ENCODE measurements at regions not wholly inside any gene's neighbourhood (a gene's known extent, or its start where the extent isn't known, plus 50 kb on each side); places are given as distances from the start of the nearest gene placed in this dataset.

GRCh38 chr14:29054119-29054518, 287.5 kb downstream of the FOXG1 start:
- no peaks in the 10 kb centered on the region for H3K36me3 Mint-ChIP-seq (ENCODE audit: insufficient read depth, unreplicated experiment)
- no peak overlapping the region for H3K4me3 Mint-ChIP-seq (ENCODE audit: unreplicated experiment)
- no peak for DNase-seq (ENCODE audit: unreplicated experiment)
- no peak for TF ChIP-seq CTCF (IDR thresholded peaks at IDR 0.05; ENCODE audit: unreplicated experiment)
- intact Hi-C loops (cut with micrococcal nuclease): no loop called here
- no peaks in the 10 kb centered on the region for H3K4me1 Mint-ChIP-seq (ENCODE audit: insufficient read depth, unreplicated experiment)
- no peak overlapping the region for H3K27ac Mint-ChIP-seq (ENCODE audit: low read depth, unreplicated experiment)
- H3K9me3 Mint-ChIP-seq (ENCODE audit: unreplicated experiment): peaks cover 5% of the 10 kb centered on the region
- POLR2A ChIA-PET: no interaction called here
- peaks cover 78% of the 10 kb centered on the region for H3K27me3 Mint-ChIP-seq (ENCODE audit: insufficient read depth, unreplicated experiment)
- CTCF ChIA-PET: no interaction called here
- BruUV-seq (replicated peaks): no TSS peak

GRCh38 chr14:29056041-29056566, 289.5 kb downstream of the FOXG1 start:
- no peak for TF ChIP-seq CTCF (IDR thresholded peaks at IDR 0.05; ENCODE audit: unreplicated experiment)
- no peak overlapping the region for H3K27ac Mint-ChIP-seq (ENCODE audit: low read depth, unreplicated experiment)
- ChIA-PET POLR2A (no interaction called here), CTCF (no interaction called here)
- peaks cover 79% of the 10 kb centered on the region for H3K27me3 Mint-ChIP-seq (ENCODE audit: insufficient read depth, unreplicated experiment)
- BruUV-seq (replicated peaks): no TSS peak
- intact Hi-C loops (cut with micrococcal nuclease): no loop called here
- no peaks in the 10 kb centered on the region for H3K36me3 Mint-ChIP-seq (ENCODE audit: insufficient read depth, unreplicated experiment)
- DNase-seq (ENCODE audit: unreplicated experiment): no peak
- no peak overlapping the region for H3K4me3 Mint-ChIP-seq (ENCODE audit: unreplicated experiment)
- no peaks in the 10 kb centered on the region for H3K9me3 Mint-ChIP-seq (ENCODE audit: unreplicated experiment)
- H3K4me1 Mint-ChIP-seq (ENCODE audit: insufficient read depth, unreplicated experiment): no peaks in the 10 kb centered on the region

GRCh38 chr14:29061702-29062101, 295.1 kb downstream of the FOXG1 start:
- Mint-ChIP-seq H3K27ac (ENCODE audit: low read depth, unreplicated experiment) (no peak overlapping the region), H3K36me3 (ENCODE audit: insufficient read depth, unreplicated experiment) (no peaks in the 10 kb centered on the region), H3K9me3 (ENCODE audit: unreplicated experiment) (no peaks in the 10 kb centered on the region), H3K27me3 (ENCODE audit: insufficient read depth, unreplicated experiment) (peaks cover 85% of the 10 kb centered on the region), H3K4me1 (ENCODE audit: insufficient read depth, unreplicated experiment) (no peaks in the 10 kb centered on the region), H3K4me3 (ENCODE audit: unreplicated experiment) (no peak overlapping the region)
- DNase-seq (ENCODE audit: unreplicated experiment): no peak
- CTCF ChIA-PET: interaction anchor here (0.6 to 0.8 kb wide), 3 partner anchors 11 to 1780 kb away, joined by 3 to 5 read pairs (median 3); no protein-coding TSS in a partner anchor
- POLR2A ChIA-PET: no interaction called here
- TF ChIP-seq CTCF (IDR thresholded peaks at IDR 0.05; ENCODE audit: unreplicated experiment): no peak
- intact Hi-C loops (cut with micrococcal nuclease): no loop called here
- no TSS peak for BruUV-seq (replicated peaks)

GRCh38 chr14:29062466-29062865, 295.9 kb downstream of the FOXG1 start:
- ChIA-PET POLR2A (interaction anchor here (0.6 kb wide), 1 partner anchor 366 kb away, joined by 3 read pairs; no protein-coding TSS in a partner anchor), CTCF (interaction anchor here (0.8 kb wide), 1 partner anchor 1780 kb away, joined by 5 read pairs; no protein-coding TSS in a partner anchor)
- no TSS peak for BruUV-seq (replicated peaks)
- intact Hi-C loops (cut with micrococcal nuclease): no loop called here
- peaks cover 93% of the 10 kb centered on the region for H3K27me3 Mint-ChIP-seq (ENCODE audit: insufficient read depth, unreplicated experiment)
- no peaks in the 10 kb centered on the region for H3K4me1 Mint-ChIP-seq (ENCODE audit: insufficient read depth, unreplicated experiment)
- no peak for TF ChIP-seq CTCF (IDR thresholded peaks at IDR 0.05; ENCODE audit: unreplicated experiment)
- no peaks in the 10 kb centered on the region for H3K9me3 Mint-ChIP-seq (ENCODE audit: unreplicated experiment)
- H3K36me3 Mint-ChIP-seq (ENCODE audit: insufficient read depth, unreplicated experiment): no peaks in the 10 kb centered on the region
- no peak overlapping the region for H3K27ac Mint-ChIP-seq (ENCODE audit: low read depth, unreplicated experiment)
- H3K4me3 Mint-ChIP-seq (ENCODE audit: unreplicated experiment): no peak overlapping the region
- DNase-seq (ENCODE audit: unreplicated experiment): no peak
